ENCODE measurements at regions not wholly inside any gene's neighbourhood (a gene's known extent, or its start where the extent isn't known, plus 50 kb on each side); places are given as distances from the start of the nearest gene placed in this dataset.

- no peak for TF ChIP-seq CTCF (IDR thresholded peaks at IDR 0.05; ENCODE audit: borderline replicate concordance, insufficient read depth, low read depth, low read length)
- no peak overlapping the region for H3K4me3 ChIP-seq (ENCODE audit: low read depth, low read length)
Observed at GRCh38 chr3:23712656-23713559, 92.8 kb upstream of the UBE2E1 start.

GRCh38 chr3:23713641-23714040, 92.1 kb upstream of the UBE2E1 start:
- H3K4me3 ChIP-seq (ENCODE audit: low read depth, low read length) = no peak overlapping the region
- TF ChIP-seq CTCF (IDR thresholded peaks at IDR 0.05; ENCODE audit: borderline replicate concordance, insufficient read depth, low read depth, low read length) = no peak

GRCh38 chr3:23720059-23720458, 85.7 kb upstream of the UBE2E1 start:
- no peak for TF ChIP-seq CTCF (IDR thresholded peaks at IDR 0.05; ENCODE audit: borderline replicate concordance, insufficient read depth, low read depth, low read length)
- H3K4me3 ChIP-seq (ENCODE audit: low read depth, low read length) = no peak overlapping the region

- no peak overlapping the region for H3K4me3 ChIP-seq (ENCODE audit: low read depth, low read length)
- no peak for TF ChIP-seq CTCF (IDR thresholded peaks at IDR 0.05; ENCODE audit: borderline replicate concordance, insufficient read depth, low read depth, low read length)
Observed at GRCh38 chr3:23720885-23721284, 84.9 kb upstream of the UBE2E1 start.

- H3K4me3 ChIP-seq (ENCODE audit: low read depth, low read length) = no peak overlapping the region
- TF ChIP-seq CTCF (IDR thresholded peaks at IDR 0.05; ENCODE audit: borderline replicate concordance, insufficient read depth, low read depth, low read length) = no peak
Observed at GRCh38 chr3:23723141-23723540, 82.6 kb upstream of the UBE2E1 start.

- no peak overlapping the region for H3K4me3 ChIP-seq (ENCODE audit: low read depth, low read length)
- TF ChIP-seq CTCF (IDR thresholded peaks at IDR 0.05; ENCODE audit: borderline replicate concordance, insufficient read depth, low read depth, low read length) = no peak
Observed at GRCh38 chr3:23723930-23724329, 81.8 kb upstream of the UBE2E1 start.

All from GM12875 (cell line).